ENCODE measurements at regions not wholly inside any gene's neighbourhood (a gene's known extent, or its start where the extent isn't known, plus 50 kb on each side); places are given as distances from the start of the nearest gene placed in this dataset.

- no peak for DNase-seq
Observed at GRCh38 chr6:169943241-169944060, 192.0 kb downstream of the ERMARD start.

GRCh38 chr6:169942173-169942572, 190.8 kb downstream of the ERMARD start:
- no peak for DNase-seq

GRCh38 chr6:169940481-169941271, 189.3 kb downstream of the ERMARD start:
- no peak for DNase-seq

GRCh38 chr6:169939554-169940164, 188.2 kb downstream of the ERMARD start:
- no peak for DNase-seq

DNA sequence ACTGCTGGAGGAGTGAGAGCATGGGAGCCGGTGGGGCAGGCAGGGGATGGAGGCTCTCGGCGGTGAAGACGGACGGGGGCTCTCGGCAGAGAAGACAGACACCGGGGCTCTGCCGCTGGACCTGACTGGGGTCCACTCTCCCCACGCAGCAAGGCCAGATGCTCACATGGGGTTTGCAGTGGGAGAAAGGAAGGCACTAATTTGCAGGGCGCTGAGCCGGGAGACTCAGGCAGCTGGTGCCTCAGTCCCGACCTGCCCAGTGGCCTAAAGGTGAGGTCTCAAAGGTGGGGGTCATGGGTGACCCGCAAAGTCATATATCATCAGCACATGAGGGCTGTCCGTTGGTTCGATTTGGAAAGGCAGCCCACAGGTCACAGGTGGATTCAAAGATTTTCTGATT, 187.3 kb downstream of the ERMARD start:
- DNase-seq: no peak

GRCh38 chr6:169938262-169938701, 186.9 kb downstream of the ERMARD start:
- DNase-seq: no peak

DNA sequence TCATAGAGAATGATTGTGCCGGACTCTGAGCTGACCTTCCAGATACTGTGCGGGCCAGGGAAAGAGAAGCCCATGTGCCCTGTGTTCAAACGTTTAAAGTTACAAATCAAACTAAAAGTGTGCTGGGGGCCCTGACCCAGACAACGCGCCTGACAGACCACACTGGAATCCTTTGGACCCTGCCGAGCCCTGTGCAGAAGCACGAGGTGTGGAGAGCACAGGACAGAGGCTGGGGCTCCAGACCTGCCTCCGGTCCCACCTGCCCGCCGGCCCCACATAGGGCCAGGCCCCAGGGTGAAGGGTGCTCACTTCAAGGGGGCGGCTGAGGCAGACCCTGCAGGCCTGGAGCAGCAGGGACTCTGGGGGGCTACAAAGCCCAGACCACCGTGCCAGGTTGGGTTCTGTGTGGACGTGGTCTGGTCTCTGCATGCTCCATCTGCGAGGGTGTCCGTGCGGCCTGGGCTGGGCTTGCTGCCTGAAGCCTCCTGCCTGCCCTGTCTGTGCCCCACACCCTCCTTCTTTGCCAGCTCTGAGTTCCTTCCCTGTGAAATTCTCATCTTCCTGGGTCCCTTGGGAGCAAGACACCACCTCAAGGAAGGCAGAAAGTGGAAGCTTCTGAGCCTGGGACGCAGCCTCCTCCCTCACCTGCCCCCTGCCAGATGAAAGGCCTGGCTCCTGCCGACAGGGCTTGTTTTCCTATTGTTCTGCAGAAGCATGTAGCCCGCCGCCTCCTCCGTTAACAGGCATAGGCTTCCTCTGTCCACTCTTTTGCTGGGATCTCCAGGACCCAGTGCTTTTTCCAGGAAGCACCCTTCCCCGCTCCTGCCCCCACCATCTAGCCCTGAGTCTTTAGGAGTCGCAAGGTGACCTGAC, 186.2 kb downstream of the ERMARD start:
- no peak for DNase-seq

DNA sequence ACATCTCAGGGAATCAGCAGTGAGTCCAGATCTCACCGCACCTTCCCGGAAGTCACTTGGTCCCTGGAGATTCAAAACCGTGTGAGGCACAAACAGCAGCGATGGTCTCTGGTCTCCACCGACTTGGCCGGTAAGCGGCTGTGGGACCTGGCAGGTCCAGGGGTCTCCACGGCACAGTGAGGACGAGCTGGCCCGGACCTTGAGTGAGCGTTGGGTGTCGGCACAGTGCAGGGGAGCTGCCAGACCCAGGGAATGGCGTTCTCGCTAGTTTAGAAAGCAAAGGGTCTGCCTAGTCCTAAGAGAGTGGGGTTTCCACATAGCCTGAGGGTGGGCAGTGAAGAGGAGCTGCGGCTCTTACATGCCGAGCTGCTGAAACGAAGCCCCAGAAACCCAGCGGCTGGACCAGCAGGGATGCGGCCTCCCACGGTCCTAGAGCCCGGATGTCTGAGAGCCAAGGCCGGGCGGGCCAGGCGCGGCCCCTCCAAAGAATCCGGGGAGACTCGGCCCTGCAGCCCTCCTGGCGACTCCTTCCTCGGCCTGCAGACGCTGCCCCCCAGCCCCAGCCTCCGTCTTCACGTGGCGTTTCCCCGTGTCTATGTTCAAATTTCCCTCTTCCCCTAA, 185.0 kb downstream of the ERMARD start:
- DNase-seq: no peak

DNA sequence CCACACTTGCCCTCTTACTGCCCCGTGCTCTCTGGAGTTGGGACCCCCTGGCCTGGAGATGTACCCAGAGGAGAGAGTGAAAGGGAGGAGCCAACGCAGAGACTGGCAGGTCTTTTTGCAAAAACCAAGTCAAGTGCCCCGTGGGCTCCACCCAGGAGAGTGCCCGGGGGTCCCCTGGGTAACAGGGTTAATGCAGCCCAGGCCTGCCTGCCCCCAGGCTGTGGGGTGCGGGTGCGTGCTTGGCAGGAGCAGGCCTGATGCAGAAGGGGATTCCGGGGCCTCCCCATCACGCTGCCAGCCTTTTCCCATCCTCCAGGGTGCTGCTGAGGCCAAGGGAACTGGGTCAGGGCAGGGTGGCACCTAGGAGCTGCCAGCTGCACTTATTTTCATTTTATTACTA, 184.4 kb downstream of the ERMARD start:
- DNase-seq: no peak

- no peak for DNase-seq
Observed at GRCh38 chr6:169935348-169935718, 183.9 kb downstream of the ERMARD start.

- no peak for DNase-seq
Observed at GRCh38 chr6:169934699-169935347, 183.4 kb downstream of the ERMARD start.

GRCh38 chr6:169933839-169934698, 182.6 kb downstream of the ERMARD start:
- peak in 1 of 14 donors; percentile 54 for DNase-seq

GRCh38 chr6:169933251-169933821, 181.9 kb downstream of the ERMARD start:
- no peak for DNase-seq

GRCh38 chr6:169932491-169932890, 181.1 kb downstream of the ERMARD start:
- DNase-seq: no peak

- DNase-seq: no peak
Observed at GRCh38 chr6:169931261-169931660, 179.8 kb downstream of the ERMARD start.

- DNase-seq: no peak
Observed at GRCh38 chr6:169930799-169931198, 179.4 kb downstream of the ERMARD start.

DNA sequence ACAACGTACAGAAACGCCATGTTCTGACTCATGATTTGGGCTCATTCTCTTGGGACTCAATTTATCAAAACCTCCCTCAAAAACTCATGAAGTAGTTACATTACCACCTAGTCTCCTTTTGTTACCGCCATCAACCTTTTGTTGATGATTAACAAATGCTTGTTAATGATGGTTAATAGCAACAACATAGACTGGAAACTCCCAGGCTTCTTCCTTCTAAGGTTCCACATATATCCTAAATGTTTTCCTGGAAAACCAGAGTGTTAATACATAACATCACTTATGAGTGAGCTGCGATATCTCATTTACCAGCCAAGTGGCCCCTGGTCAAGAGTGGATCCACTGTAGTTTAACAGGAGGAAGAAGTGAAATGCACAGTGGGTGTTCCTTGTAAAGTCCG, 176.3 kb downstream of the ERMARD start:
- DNase-seq: no peak

GRCh38 chr6:169926617-169927417, 175.4 kb downstream of the ERMARD start:
- no peak for DNase-seq

Measured in C1 segment of cervical spinal cord (tissue), 14 donors.